GM19043 (cell line): ENCODE measurements at regions not wholly inside any gene's neighbourhood (a gene's known extent, or its start where the extent isn't known, plus 50 kb on each side); places are given as distances from the start of the nearest gene placed in this dataset.
"Not testable (repeated sequence)": the region's sequence is repeated elsewhere in the genome, so short reads cannot be mapped to it uniquely, and the experiment has no call there.

ENCODE experiments used
- ATAC-seq: cut with Tn5 transposase; IDR thresholded peaks from one replicate; pipeline ENCODE4 v1.9.1; 2021; ENCODE audit warnings: low read depth; ENCODE audit not compliant: unreplicated experiment

DNA sequence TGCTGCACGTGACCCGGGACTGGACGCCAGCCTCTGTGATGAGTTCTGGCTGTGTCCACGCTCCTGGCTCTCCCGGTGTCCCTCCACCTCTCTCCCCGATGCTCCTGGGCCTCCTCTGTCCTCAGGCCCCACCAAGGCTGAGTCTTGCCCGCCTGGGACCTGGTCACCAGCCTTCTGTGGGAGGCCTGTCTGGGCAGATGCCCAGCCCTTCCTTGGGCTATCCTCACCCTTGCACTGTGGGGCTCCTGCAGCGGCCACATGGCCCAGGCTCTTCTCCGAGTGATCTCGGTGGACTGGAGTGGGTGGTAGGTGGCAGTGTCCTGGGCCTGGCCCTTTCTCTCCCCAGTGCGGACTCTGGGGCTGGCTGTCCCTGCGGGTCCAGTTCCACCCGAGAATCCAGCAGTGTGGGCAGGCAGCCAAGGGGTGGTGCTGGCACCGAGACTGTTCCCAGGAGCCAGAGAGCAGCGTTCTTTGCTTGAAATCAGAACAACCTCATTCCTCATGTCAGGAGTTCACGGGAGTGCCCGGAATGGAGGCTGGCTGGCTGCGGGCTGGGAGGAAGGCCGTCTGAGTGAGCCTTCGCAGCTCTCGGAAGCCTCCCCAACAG is 94.6 kb downstream of the TMEM121 start:
- ATAC-seq = not testable (repeated sequence)

DNA sequence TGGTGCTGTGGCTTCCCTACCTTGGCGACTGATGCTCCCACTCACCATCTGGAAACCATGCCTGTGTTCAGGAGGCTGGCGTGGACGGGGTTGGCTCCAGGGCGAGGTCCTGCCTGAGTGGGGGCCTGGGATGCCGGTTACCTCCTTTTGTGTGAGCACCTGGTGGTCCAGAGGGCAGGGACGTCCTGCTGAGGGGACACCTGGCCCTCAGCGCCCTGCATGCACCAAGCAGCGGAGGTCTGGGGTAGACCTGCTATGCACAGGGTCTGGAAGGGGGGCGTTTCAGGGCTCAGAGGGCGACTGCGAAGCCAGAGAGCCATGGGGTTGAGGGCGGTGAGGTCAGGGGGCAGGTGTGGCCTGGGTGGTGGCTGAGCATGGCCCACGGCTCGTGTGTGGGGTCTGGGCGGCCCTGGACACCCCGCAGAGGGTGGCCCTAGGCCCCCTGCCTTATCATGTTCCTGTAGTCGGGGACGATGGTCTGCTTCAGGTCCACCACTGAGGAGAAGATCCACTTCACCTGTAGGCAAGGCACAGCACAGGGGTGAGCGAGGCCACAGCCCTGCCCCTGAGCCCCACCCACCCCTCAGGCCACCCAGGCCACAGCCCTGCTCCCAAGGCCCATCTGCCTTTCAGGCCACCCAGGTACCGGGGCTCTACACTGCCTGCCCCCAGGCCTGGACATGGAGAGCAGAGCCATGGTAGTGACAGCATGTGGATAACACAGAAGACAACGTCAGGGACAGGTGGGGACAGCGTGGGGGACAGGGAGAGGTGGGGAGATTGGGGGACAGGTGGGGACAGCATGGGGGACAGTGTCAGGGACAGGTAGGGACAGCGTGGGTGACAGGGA is 95.3 kb downstream of the TMEM121 start:
- not testable (repeated sequence) for ATAC-seq

DNA sequence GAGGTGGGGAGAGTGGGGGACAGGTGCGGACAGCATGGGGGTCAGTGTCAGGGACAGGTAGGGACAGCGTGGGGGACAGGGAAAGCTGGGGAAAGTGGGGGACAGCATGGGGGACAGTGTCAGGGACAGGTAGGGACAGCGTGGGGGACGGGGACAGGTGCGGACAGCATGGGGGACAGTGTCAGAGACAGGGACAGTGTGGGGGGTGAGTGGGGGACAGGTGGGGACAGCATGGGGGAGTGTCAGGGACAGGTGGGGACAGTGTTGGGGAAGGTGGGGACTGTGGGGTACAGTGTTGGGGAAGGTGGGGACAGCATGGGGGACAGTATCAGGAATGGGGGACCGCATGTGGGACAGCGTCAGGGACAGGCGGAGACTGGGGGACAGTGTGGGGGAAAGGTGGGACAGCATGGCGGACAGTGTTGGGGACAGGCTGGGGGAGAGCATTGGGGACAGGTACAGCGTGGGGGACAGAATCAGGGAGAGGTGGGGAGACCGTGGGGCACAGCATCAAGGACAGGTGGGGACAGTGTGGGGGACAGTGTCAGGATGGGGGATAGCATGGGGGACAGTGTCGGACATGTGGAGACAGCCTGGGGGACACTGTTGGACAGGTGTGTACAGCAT is 96.1 kb downstream of the TMEM121 start:
- ATAC-seq = no peak

DNA sequence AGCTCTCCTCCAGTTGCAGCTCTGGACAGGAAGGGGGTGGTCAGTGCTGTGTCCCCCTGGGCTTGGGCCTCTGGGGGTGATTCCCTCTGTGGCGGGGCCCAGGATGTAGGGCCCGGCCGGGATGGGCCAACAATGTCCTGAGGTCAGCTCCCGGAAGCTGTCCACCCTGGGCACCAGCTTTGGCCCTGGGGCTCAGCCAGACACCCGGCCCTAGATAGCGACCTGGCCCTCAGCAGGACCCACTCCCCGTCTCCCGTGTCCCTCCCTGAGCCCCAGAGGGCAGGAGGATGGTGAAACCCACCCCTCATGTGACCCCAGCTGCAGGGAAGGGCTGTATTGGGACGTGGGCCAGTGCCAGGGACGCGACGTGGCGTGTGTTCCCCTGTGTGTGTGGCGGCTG is 96.8 kb downstream of the TMEM121 start:
- not testable (repeated sequence) for ATAC-seq

DNA sequence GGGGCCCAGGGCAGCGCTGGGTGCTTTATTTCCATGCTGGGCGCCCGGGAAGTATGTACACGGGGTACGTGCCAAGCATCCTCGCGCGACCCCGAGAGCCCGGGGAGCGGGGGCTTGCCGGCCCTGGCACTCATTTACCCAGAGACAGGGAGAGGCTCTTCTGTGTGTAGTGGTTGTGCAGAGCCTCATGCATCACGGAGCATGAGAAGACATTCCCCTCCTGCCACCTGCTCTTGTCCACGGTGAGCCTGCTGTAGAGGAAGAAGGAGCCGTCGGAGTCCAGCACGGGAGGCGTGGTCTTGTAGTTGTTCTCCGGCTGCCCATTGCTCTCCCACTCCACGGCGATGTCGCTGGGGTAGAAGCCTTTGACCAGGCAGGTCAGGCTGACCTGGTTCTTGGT is 98.0 kb downstream of the TMEM121 start:
- not testable (repeated sequence) for ATAC-seq

DNA sequence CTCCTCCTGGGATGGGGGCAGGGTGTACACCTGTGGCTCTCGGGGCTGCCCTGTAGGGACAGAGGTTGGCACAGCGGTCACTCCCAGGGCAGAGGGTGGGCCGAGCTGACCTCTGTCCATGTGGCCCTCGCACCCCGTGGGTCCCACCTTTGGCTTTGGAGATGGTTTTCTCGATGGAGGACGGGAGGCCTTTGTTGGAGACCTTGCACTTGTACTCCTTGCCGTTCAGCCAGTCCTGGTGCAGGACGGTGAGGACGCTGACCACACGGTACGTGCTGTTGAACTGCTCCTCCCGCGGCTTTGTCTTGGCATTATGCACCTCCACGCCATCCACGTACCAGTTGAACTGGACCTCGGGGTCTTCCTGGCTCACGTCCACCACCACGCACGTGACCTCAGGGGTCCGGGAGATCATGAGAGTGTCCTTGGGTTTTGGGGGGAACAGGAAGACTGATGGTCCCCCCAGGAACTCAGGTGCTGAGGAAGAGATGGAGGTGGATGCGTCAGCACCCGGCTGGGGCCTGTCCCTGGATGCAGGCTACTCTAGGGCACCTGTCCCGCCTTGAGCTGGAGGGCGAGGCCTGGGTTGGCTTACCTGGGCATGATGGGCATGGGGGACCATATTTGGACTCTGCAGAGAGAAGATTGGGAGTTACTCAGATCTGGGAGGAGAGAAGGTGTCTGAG is 98.5 kb downstream of the TMEM121 start:
- ATAC-seq = not testable (repeated sequence)

DNA sequence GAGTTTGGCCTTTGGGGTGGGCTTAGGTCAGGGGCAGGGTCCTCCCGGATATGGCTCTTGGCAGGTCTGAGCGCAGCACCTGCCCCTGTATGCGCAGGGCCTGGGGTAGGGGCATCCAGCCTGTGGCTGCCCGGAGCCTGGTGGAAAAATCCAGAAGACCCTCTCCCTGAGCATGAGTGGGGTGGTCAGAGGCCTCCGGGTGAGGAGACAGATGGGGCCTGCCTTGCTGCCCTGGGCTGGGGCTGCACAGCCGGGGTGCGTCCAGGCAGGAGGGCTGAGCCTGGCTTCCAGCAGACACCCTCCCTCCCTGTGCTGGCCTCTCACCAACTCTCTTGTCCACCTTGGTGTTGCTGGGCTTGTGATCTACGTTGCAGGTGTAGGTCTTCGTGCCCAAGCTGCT is 99.1 kb downstream of the TMEM121 start:
- ATAC-seq = not testable (repeated sequence)

DNA sequence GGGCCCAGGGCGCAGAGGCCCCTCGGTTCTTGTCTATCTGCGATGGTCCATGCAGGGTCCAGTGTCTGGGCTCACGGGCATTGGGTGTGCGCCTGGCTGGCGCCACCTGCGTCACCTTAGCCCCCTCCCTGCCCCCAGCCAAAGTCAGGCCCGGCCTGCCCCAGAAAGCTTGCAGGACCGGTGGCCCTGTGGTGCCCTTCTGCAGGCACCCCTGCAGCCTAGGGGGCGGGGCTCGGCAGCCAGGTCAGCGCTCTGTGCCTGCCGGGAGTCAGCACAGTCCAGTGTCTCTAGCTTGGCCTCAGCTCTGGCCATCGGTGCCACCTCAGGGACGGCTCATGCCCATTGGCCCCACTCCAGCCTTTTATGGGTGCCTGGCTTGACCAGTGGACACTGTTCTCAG is 99.7 kb downstream of the TMEM121 start:
- not testable (repeated sequence) for ATAC-seq

DNA sequence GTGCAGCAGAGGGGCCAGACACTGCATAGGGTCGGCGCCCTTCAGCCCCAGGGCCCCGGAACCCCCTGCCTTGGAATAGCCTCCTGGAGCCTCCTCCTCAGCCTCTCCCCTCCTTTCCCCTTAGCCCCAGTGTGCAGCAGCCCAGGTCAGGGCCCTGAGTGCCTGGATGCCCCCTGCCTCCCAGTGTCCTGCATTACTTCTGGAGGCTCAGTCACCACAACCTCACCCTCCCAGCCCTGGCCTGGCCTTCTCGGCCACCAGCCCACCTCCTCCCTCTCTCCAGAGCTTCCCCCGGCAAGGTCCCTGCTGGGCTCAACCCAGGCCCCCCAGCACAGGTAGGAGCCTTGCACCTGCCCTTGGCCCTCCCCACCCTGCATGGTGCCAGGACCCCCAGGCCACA is 100.3 kb downstream of the TMEM121 start:
- not testable (repeated sequence) for ATAC-seq

DNA sequence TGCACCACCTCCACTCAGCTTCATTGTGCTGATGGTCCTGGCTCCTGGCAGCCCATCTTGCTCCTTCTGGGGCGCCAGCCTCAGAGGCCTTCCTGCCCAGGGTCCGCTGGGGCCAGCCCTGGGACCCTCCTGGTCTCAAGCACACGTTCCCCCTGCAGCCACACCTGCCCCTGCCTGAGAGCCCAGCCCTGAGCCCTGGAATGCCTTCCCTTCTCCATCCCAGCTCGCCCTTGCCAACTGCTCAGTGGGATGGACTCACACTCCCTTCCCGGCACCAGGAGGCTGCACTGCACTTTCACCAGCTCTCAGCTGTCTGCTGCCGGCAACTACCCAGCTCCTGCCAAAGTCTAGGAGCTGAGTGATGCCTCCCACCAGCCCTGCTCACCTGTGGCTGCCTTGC is 100.9 kb downstream of the TMEM121 start:
- not testable (repeated sequence) for ATAC-seq

DNA sequence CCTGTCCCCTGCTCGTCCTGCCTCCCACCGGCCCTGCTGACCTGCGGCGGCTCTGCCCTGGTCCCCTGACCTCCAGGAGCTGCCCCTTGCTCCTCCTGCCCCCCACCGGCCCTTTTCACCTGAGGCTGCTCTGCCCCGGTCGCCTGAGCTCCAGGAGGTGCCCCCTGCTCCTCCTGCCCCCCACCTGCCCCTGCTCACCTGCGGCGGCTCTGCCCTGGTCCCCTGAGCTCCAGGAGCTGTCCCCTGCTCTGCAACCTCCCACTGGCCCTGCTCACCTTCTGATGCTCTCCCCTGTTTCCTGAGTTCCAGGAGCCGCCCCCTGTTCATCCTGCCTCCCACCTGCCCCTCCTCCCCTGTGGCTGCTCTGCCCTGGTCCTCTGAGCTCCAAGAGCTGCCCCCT is 101.3 kb downstream of the TMEM121 start:
- ATAC-seq = no peak

DNA sequence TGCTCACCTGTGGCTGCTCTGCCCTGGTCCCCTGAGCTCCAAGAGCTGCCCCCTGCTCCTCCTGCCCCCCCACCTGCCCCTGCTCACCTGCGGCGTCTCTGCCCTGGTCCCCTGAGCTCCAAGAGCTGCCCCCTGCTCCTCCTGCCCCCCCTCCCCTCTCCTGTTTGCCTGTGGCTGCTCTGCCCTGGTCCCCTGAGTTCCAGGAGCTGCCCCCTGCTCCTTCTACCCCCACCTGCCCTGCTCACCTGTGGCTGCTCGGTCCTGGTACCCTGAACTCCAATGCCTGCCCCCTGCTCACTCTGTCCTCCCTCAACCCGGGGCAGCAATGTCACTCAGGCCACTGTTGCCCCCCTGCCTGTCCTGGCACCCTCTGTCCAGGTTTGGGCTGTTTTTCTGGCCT is 101.7 kb downstream of the TMEM121 start:
- ATAC-seq = not testable (repeated sequence)

DNA sequence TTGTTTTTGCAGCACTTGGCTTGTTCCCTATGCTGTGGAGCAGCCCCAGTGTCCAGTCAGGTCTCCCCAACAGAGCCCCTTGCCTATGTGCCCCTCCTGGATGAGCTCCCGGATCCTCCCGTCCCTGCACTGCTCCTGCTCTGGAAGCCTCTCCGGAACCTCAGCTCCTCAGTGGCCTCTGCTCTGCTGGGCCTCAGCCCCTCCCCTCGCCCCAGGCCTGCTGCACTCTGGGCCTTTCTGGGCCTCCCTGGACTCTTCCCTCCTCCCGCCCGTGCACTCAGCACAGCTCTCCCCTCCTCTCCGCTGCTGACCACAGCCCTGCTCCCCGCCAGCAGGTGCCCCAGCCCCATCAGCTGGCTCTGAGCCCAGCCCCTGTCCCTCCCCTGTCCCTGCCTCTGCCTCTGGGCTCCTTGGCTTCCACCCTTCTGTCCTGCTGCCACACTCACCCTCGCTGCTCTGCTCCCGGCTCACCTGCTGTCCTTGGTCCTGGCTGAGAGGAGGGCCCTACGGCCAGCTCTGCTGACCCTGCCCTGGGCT is 102.2 kb downstream of the TMEM121 start:
- ATAC-seq = not testable (repeated sequence)

DNA sequence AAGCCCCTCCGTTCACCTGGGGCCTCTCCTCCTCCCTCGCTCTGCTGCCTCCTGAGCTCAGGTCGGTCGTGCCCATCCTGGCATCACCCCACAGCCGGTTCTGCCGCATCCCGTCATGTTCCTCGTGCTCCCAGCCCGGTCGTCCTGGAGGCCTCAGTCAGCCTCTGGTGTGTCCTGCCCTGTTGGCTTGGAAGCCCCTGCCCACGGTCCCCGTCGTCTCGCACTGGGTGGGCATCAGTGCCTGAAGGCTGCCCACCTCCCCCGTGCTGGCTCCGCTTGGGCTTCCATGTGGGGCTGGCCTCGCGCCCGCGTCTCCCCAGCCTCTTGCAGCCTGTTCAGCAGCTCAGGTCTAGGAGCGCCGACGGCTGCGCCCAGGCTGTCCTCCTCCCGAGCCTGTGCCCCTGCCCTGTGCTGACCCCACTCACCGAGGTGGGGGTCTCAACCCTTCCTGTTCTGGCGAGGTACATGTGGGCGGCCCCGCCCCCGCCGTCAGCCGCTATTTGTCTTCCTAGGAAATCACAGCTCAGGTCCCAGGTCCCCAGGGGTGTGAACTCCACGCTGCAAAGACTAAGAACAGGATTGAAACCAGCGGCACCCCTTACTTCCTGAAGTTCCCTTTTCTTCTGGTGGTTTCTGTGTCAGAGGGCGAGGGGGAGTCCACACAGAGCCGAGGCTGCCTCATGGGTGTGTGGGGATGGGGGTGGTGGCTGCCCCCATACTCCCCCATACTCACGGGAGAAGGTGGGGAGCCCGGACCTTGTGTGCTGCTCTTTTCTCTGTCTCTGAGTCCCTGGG is 102.9 kb downstream of the TMEM121 start:
- not testable (repeated sequence) for ATAC-seq

DNA sequence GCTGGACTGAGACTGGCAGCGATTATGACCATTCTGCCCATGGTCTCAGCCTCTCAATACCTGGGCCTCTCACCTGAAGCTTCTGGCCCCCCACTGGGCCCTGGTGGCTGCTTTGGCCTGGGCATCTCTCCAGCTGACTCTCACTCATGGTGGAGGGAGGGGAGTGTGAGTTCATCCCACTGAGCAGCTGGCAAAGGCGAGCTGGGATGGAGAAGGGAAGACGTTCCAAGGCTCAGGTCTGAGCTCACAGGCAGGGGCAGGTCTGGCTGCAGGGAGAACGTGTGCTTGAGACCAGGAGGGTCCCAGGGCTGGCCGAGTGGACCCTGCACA is 103.5 kb downstream of the TMEM121 start:
- ATAC-seq = no peak

DNA sequence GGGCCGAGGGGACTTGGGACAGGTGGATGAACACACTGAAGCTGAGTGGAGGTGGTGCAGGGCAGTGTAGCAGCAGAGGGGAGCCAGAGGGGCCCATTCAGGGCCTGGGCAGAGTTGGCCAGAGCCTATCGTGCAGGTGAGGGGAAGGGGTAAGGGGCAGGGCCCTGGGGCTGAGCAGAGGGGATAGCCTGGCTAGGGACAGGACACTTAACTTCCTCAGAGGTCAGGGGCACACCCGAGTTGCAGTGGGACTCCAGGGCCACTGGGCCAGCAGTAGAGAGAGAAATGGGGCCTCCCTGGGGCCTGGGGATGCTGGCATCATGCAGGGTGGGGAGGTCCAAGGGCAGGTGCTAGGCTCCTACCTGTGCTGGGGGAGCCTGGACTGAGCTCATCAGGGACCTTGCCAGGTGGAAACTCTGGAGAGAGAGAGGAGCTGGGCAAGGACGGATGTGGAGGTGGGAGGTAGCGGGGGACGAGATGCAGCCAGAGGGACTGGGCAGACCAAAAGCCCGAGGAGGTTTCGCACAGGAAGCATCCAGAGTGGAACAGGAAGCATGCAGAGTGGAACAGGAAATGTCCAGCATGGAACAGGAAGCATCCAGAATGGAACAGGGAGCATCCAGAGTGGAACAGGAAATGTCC is 104.0 kb downstream of the TMEM121 start:
- ATAC-seq = not testable (repeated sequence)

DNA sequence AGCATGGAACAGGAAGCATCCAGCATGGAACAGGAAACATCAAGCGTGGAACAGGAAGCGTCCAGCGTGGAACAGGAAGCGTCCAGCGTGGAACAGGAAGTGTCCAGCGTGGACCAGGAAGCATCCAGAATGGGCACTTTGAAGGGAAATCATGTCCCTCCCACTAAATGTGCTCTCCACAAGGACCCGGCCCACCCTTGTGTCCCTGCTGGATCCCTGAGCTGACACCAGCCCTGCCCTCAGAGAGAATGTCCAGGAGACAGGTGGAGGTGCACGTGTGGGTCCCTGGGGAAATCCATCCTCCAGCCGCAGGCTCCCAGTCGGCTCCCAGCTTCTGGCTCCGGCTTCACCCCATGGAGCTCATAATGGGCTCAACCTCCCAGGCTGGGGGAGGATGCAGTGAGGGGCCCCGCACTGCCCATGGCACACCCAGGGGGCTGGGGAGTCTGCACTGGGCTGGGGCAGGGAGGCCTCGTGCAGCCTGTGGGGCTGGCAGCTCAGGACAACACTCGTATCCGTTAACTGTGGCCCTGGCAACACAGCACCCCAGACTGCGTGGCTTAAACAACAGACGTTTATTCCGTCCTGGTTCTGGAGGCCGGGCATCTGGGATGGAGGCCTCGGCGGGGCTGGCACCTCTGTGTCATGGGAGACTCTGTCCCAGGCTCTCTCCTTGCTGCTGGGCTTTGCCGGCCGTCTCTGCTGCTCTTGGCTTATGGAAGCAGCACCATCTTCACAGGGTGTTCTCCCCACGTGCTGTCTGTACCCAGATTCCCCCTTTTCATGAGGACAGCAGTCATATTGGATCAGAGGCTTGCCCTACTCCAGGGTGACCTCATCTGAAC is 104.8 kb downstream of the TMEM121 start:
- not testable (repeated sequence) for ATAC-seq

DNA sequence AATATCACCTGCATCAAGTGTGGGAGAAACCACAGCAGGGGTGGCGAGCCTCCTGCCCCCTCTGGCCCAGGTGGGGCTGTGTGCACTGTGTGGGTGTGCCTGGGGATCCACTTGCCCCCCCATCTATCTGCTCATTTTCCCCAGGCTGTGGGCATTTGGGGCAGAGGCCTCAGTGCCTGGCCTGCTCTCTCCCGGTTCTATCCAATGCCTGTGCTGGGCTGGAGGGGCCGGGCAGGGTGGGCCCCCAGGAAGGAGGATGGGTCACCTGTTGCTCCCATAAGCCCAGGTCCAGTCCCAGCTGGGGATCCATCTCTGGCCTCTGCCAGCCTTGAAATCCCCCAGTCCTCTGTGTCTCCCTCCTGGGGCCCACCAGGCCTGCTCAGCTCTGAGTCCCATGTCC is 105.6 kb downstream of the TMEM121 start:
- no peak for ATAC-seq

DNA sequence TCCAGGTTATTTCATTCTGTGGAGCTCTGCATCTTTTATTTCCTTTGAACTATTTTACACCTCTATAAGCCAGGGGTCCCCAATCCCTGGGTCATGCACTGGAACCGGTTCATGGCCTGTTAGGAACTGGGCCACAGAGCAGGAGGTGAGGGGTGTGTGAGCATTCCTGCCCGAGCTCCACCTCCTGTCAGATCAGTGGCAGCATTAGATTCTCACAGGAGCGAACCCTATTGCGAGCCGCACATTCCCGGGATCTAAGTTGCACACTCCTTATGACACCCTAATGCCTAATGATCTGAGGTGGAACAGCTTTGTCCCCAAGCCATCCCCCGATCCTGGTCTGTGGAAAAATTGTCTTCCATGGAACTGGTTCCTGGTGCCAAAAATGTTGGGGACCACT is 107.2 kb downstream of the TMEM121 start:
- not testable (repeated sequence) for ATAC-seq
